C4-2B (cell line): ENCODE measurements at regions not wholly inside any gene's neighbourhood (a gene's known extent, or its start where the extent isn't known, plus 50 kb on each side); places are given as distances from the start of the nearest gene placed in this dataset.
"Not testable (repeated sequence)": the region's sequence is repeated elsewhere in the genome, so short reads cannot be mapped to it uniquely, and the experiment has no call there.

ENCODE experiments used
- H3K27ac ChIP-seq: fragments of 450-650 bp; 2 replicates; pipeline ENCODE4 v1.5.1; 2017
- ZFX ChIP-seq: fragments of 450-650 bp; IDR thresholded peaks from 2 replicates; pipeline ENCODE4 v1.6.1; 2017
- TF ChIP-seq, protein P1 (sequence below): fragments of 450-650 bp; conservative IDR thresholded peaks from 2 replicates; pipeline ENCODE4 v1.5.1; 2017; ENCODE audit warnings: mild to moderate bottlenecking

- H3K27ac ChIP-seq: no peak overlapping the region
- TF ChIP-seq, protein P1, sequence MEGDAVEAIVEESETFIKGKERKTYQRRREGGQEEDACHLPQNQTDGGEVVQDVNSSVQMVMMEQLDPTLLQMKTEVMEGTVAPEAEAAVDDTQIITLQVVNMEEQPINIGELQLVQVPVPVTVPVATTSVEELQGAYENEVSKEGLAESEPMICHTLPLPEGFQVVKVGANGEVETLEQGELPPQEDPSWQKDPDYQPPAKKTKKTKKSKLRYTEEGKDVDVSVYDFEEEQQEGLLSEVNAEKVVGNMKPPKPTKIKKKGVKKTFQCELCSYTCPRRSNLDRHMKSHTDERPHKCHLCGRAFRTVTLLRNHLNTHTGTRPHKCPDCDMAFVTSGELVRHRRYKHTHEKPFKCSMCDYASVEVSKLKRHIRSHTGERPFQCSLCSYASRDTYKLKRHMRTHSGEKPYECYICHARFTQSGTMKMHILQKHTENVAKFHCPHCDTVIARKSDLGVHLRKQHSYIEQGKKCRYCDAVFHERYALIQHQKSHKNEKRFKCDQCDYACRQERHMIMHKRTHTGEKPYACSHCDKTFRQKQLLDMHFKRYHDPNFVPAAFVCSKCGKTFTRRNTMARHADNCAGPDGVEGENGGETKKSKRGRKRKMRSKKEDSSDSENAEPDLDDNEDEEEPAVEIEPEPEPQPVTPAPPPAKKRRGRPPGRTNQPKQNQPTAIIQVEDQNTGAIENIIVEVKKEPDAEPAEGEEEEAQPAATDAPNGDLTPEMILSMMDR: no peak
- TF ChIP-seq ZFX: no peak
Measured at GRCh38 chr16:47829850-47830600, 325.8 kb downstream of the ABCC12 start.

DNA sequence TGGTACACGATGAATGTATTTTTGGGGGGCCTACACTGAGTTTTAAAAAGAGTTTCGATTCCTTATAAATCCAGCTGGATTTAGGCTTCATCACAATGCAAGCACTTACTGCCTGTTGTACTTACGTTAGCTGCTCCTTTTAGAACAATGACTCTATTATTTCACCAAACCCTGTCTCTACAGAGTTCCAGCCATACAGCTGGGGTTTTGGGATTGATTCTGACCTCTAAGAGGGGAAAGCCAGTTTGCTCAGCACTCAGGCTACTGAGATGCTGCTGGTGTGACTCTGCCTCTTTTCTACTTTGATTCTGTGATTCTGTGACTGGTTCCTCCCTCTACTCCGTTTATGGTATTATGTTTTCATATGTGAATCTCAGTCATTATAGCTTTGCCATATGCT is 329.7 kb downstream of the ABCC12 start:
- TF ChIP-seq ZFX: no peak
- TF ChIP-seq, protein P1: no peak
- H3K27ac ChIP-seq: no peak overlapping the region

GRCh38 chr16:47817048-47817447 is 338.7 kb downstream of the ABCC12 start:
- no peak for TF ChIP-seq ZFX
- TF ChIP-seq, protein P1: no peak
- H3K27ac ChIP-seq: no peak overlapping the region

- H3K27ac ChIP-seq: no peak overlapping the region
- TF ChIP-seq ZFX: no peak
Measured at GRCh38 chr16:47816511-47816910, 339.3 kb downstream of the ABCC12 start.

DNA sequence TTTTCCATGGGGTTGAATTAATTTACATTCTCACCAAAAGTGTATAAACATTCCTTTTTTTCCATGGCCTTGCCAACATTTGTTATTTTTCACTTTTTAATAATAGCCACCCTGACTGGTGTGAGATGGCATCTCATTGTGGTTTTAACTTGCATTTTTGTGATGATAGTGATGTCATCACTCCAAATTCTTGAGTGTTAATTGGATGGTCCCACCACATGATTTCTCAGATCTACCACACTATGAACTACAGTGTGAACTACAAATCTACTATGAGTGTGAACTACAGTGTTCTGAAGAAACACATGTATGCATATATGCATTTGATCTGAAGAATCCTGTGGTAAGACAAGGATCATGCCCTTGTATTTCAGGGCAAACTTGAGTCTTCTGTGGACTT is 340.1 kb downstream of the ABCC12 start:
- TF ChIP-seq, protein P1: no peak
- no peak for TF ChIP-seq ZFX
- no peak overlapping the region for H3K27ac ChIP-seq

DNA sequence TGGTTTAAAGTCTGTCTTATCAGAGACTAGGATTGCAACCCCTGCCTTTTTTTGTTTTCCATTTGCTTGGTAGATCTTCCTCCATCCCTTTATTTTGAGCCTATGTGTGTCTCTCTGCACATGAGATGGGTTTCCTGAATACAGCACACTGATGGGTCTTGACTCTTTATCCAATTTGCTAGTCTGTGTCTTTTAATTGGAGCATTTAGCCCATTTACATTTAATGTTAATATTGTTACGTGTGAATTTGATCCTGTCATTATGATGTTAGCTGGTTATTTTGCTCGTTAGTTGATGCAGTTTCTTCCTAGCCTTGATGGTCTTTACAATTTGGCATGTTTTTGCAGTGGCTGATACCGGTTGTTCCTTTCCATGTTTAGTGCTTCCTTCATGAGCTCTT is 344.0 kb downstream of the ABCC12 start:
- H3K27ac ChIP-seq: not testable (repeated sequence)

DNA sequence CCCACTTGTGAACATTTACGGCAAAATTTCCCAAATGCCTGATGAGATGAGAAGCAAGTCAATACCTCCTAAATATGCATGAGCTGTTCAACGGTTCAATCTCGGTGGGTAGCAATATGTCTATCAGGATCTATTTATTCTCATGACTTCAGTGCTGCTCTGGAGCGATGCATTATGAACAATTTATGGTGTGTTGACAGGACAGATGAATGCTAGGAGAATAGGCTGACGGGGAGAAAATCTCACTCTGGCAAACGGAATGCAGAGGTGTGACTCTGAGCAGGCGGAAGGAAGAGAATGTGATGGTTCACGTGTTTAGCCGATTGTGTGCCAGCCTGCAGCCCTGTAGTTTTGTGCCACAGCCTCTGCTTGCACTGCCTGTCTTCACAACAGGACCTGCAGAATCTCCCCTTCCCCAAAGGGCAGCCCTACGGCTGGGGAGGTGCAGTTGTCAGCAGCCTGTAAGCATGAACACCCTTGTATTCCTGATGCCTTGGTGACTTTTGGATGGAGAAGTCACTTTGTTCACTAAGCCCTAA is 345.2 kb downstream of the PHKB start:
- no peak for TF ChIP-seq ZFX
- TF ChIP-seq, protein P1: no peak
- no peak overlapping the region for H3K27ac ChIP-seq

GRCh38 chr16:47787696-47788095 is 326.6 kb downstream of the PHKB start:
- no peak overlapping the region for H3K27ac ChIP-seq
- TF ChIP-seq, protein P1: no peak
